ENCODE measurements at regions not wholly inside any gene's neighbourhood (a gene's known extent, or its start where the extent isn't known, plus 50 kb on each side); places are given as distances from the start of the nearest gene placed in this dataset.
"Not testable (repeated sequence)": the region's sequence is repeated elsewhere in the genome, so short reads cannot be mapped to it uniquely, and the experiment has no call there.

DNA sequence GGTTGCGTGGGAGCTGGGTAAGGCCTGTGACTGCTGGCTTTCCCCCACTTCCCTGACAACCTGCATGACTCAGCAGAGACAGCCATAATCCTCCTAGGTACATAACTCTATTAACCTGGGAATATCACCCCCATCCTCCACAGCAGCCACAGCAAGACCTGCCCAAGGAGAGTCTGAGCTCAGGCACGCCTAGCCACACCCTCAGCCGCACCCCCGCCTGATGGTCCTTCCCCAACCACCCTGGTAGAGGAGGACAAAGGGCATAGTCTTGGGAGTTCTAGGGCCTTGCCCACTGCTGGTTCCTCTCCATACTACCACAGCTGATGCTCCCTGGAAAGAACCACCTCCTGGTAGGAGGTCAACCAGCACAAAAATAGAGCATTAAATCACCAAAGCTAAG, 965.4 kb downstream of the TSN start:
- TF ChIP-seq, protein P1, sequence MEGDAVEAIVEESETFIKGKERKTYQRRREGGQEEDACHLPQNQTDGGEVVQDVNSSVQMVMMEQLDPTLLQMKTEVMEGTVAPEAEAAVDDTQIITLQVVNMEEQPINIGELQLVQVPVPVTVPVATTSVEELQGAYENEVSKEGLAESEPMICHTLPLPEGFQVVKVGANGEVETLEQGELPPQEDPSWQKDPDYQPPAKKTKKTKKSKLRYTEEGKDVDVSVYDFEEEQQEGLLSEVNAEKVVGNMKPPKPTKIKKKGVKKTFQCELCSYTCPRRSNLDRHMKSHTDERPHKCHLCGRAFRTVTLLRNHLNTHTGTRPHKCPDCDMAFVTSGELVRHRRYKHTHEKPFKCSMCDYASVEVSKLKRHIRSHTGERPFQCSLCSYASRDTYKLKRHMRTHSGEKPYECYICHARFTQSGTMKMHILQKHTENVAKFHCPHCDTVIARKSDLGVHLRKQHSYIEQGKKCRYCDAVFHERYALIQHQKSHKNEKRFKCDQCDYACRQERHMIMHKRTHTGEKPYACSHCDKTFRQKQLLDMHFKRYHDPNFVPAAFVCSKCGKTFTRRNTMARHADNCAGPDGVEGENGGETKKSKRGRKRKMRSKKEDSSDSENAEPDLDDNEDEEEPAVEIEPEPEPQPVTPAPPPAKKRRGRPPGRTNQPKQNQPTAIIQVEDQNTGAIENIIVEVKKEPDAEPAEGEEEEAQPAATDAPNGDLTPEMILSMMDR (IDR thresholded peaks at IDR 0.05; ENCODE audit: insufficient read depth, low read depth, low read length): not testable (repeated sequence)
- not testable (repeated sequence) for TF ChIP-seq EZH2 (IDR thresholded peaks at IDR 0.05; ENCODE audit: insufficient read depth, low read length)
